D341Med (cell line): ENCODE measurements at regions not wholly inside any gene's neighbourhood (a gene's known extent, or its start where the extent isn't known, plus 50 kb on each side); places are given as distances from the start of the nearest gene placed in this dataset.

Experiments
- DNase-seq: peaks from one replicate; pipeline ENCODE4 v3.0.0; 2012; ENCODE audit warnings: low spot score

DNA sequence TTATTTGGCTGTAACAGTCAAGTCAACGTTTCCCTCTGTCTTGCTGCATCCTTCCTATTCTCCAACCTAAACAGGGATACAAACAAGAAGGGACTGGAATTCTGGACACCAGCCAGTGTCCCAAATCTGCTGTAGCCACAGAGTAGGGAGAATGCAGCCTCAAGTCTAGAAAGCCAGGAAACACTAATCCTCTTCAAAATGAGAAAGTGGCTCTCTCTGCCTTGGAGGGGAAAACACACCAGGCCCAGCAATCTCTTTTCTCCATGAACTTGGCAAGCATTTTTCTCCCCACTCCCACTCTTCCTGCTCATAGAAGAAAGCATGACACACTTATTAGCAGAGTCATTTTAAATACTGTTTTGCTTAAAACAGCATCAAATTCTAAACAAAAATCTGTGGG is 781.7 kb downstream of the SQOR start:
- no peak for DNase-seq

GRCh38 chr15:46420990-46421389 is 786.2 kb downstream of the SQOR start:
- no peak for DNase-seq

DNA sequence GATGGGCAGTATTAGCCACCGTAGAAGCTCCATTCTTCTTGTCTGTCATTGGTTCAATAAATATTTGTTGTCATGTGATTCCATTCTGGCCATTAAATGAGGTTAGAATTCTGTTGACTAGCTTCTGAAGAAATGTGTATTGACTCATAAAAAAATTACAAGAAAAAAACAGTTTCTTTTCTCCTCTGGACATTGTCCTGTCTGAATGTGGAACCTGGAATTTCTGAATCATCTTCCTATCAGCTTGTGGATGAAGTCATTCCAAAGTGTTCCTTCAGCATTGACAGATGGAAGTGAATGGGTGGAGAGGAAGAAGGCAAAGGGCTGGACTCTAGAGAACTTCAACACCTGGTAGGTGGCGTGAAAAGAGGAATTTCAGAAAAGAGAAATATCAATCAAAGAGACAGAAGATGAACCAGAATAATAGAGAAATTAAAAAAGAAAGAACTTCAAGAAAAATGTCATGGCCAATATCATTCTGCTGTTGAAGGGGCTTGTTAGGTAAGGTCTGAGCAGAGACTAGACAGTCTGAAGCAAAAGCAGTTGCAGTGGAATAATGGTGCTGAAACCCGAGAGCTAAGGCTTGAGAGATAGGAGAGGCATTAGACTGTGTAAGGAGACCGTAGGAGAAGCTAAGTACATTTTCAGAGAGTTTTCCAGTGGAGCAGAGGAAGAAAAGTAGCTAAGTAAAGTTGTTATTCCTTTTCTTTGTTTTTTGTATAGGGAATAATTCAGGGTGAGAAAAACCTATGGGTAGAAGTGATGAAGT is 806.6 kb downstream of the SQOR start:
- DNase-seq = no peak

GRCh38 chr15:46442184-46442583 is 807.4 kb downstream of the SQOR start:
- no peak for DNase-seq

GRCh38 chr15:46442901-46443590 is 808.2 kb downstream of the SQOR start:
- DNase-seq = no peak

- DNase-seq = no peak
Observed at GRCh38 chr15:46450112-46450809, 815.4 kb downstream of the SQOR start.

DNA sequence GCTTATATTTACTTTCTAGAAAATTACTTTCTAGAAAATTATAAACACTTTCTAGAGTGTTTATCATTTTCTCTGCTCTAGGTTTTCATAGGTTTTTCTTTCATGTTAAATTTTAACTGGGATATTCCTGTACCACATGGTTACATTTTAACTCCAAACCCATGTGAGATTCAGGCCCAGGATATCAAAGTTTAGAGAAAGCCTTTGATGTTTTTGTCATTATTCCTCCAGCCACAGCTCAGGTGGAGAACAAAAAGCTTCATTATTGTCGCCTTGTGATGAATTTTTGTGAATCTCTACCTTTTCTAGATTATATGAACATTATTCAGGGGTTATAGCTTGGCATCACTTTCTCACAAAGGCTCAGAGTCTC is 816.0 kb downstream of the SQOR start:
- no peak for DNase-seq

- no peak for DNase-seq
Observed at GRCh38 chr15:46452297-46452820, 817.5 kb downstream of the SQOR start.

- DNase-seq = no peak
Observed at GRCh38 chr15:46456456-46456855, 821.6 kb downstream of the SQOR start.

- DNase-seq = no peak
Observed at GRCh38 chr15:46460431-46461094, 825.7 kb downstream of the SQOR start.

- DNase-seq = no peak
Observed at GRCh38 chr15:46461416-46461815, 826.6 kb downstream of the SQOR start.

- no peak for DNase-seq
Observed at GRCh38 chr15:46467041-46467440, 832.2 kb downstream of the SQOR start.

GRCh38 chr15:46471096-46471495 is 836.3 kb downstream of the SQOR start:
- no peak for DNase-seq

- no peak for DNase-seq
Observed at GRCh38 chr15:46489276-46489675, 854.4 kb downstream of the SQOR start.

DNA sequence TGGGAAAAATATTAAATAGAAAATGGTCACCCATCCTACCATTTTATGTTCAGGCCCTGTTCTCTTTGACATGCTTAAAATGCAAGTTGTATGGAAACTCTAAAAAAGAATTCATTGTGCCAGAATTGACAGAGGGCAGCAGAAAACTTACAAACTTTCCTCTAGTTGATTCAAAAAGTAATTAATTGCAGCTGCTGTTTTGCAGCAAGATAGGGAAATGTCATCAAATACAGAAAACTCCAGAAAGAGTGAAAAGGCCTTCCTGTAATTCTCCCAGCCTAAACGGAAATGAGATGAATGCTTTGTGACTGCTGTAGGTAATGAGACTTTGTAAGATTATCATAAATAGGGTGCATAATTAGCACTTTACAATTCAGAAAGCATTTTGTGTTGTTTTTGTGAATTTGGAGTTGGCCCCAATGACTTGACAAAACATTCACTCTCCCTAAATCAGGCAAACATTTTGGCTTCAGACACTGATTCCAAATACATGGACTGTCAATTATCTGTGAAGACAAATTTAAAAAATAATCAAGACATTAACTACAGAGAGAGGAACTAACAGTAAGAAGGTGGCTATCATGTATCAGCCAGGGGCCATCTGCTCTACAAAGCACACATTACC is 861.8 kb downstream of the SQOR start:
- no peak for DNase-seq

DNA sequence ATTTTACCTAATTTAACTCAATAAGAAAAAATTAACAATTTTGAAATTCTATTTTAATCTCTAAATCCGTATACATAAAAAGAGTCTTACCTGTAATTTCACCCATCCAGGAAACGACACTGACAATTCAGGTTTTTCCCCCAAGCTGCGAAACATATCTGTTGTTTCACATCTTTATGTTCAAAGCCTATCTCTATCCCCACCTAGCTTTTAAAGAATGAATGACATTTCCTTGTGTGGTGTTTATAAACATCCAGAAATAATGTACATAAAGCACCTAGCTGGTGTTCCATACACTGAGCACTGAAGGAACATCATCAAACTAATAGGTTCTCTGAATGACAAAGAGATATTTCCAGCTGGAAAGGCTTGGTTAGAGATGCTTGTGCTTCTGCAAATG is 867.8 kb downstream of the SQOR start:
- DNase-seq = no peak

GRCh38 chr15:46518381-46518780 is 883.6 kb downstream of the SQOR start:
- no peak for DNase-seq

GRCh38 chr15:46523701-46524100 is 888.9 kb downstream of the SQOR start:
- no peak for DNase-seq

DNA sequence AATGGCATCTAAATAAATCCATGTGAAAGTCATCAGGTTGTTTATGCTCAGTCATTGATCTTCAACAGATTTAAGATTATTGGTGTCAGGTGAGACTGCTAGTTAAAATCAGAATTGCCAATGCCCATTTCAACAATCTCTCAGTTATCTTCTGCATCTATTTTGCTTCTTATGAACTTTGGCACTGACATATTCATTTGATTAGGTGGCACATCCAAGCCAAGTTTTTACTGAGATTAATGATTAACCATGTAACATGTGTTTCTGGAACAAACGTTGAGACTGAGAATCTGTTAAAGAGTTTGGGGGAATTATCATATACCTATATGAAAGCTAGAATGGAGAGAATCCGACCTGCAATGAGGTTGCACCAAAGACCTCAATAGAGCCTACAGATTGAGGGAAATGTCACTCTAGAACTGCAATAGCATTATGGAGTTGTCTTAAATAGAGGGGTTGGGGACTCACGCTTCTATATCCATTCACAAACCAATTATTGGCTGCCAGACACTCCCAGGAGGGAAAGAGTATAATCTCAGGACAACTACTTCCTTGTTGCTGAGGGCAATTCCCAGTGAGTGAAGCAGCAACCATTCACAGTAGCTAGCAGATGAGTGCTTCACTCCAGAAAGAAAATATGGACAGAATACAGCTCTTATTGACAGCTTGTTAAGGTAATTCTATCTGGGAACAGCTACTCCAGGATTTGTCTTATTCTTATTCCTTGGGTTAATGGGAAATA is 891.3 kb downstream of the SQOR start:
- no peak for DNase-seq

- no peak for DNase-seq
Observed at GRCh38 chr15:46526726-46527110, 891.9 kb downstream of the SQOR start.

DNA sequence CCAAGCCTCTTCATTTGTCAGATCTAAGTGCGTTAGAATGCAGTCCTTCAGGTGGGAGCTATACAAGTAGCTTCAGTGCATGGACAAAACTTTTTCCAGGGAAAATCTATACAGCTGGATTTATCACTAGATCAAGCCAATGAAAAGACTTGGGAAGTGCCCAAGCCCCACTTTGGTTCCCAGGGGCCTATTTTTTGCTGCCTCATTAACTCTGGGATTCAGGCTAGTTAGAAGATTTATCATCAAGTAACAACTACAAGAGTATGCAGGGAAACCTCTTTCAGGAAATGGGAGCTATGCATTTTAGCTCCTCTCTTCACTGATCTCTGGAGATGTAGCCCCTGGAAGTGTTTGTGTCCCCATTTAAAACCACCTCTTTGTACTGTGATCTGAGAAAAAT is 908.8 kb downstream of the SQOR start:
- DNase-seq = no peak
